BE2C (cell line): ENCODE measurements at regions not wholly inside any gene's neighbourhood (a gene's known extent, or its start where the extent isn't known, plus 50 kb on each side); places are given as distances from the start of the nearest gene placed in this dataset.

ENCODE experiments used
- DNase-seq: peaks from one replicate; pipeline ENCODE4 v3.0.0-alpha.2; 2020
- H3K27me3 ChIP-seq: fragments of 250-450 bp; sonication (Bioruptor Pico); 2 replicates; pipeline ENCODE4 v1.5.1; 2020; ENCODE audit warnings: mild to moderate bottlenecking
- H3K36me3 ChIP-seq: fragments of 250-450 bp; sonication (Bioruptor Pico); 2 replicates; pipeline ENCODE4 v1.5.1; 2020; ENCODE audit warnings: mild to moderate bottlenecking
- H3K4me1 ChIP-seq: fragments of 250-450 bp; sonication (Bioruptor Pico); 2 replicates; pipeline ENCODE4 v1.5.1; 2020
- H3K4me3 ChIP-seq: 2 replicates; pipeline ENCODE4 v1.5.1; 2011; ENCODE audit warnings: low read depth, low read length
- H3K9me3 ChIP-seq: fragments of 250-450 bp; sonication (Bioruptor Pico); 2 replicates; pipeline ENCODE4 v1.5.1; 2020
- CTCF ChIP-seq: IDR thresholded peaks from 2 replicates; pipeline ENCODE4 v1.5.1; 2012; ENCODE audit warnings: mild to moderate bottlenecking, low read depth, low read length

GRCh38 chr10:64089648-64090047 lies 568.4 kb downstream of the REEP3 start:
- Histone ChIP-seq H3K36me3 (no peaks in the 10 kb centered on the region), H3K4me3 (no peak overlapping the region), H3K9me3 (no peaks in the 10 kb centered on the region), H3K27me3 (no peaks in the 10 kb centered on the region), H3K4me1 (no peaks in the 10 kb centered on the region)
- no peak for DNase-seq
- no peak for TF ChIP-seq CTCF

DNA sequence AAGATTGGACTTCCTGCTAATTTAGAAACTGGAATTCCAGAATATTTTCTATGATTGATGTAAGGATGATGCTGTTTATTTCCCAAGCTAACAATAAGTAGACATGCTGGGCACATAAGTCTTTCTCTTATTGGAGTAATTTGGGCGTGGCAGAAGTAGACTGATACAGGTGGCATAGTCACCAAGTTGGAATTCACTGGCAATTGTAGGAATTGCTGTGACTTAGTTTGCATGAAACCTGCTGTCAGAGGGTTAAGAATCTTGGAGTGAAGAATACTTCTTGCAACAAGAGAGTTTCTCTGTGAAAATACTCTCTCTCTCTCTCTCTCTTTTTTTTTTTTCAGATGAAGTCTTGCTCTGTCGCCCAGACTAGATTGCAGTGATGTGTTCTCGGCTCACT lies 569.7 kb downstream of the REEP3 start:
- TF ChIP-seq CTCF, result no peak
- Histone ChIP-seq H3K9me3 (no peaks in the 10 kb centered on the region), H3K4me1 (no peaks in the 10 kb centered on the region)

DNA sequence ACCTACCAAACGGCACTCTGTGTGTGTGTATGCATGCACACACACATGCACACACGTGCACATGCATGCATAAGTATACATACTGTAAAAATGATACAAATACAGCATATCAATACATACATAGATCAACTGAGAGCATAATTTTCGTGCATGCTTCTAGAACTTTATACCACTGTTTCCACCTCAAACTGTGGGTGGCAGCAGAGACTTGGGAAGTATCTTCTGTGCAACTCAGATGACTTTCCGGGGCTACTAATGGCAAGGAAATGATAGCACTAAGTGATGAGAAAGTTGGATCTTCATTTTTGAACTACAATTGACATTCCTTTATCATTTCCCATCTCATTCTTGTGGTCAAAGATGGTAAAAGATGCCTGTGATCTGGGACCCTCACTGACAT lies 570.7 kb downstream of the REEP3 start:
- no peaks in the 10 kb centered on the region for H3K27me3 ChIP-seq
- DNase-seq, result peak; percentile 23
- no peak overlapping the region for H3K4me3 ChIP-seq
- H3K4me1 ChIP-seq, result no peaks in the 10 kb centered on the region
- peak; percentile 59 for TF ChIP-seq CTCF
- no peaks in the 10 kb centered on the region for H3K9me3 ChIP-seq
- no peaks in the 10 kb centered on the region for H3K36me3 ChIP-seq

More for the DNA sequence above, 569.7 kb downstream of the REEP3 start:
- no peaks in the 10 kb centered on the region for H3K27me3 ChIP-seq
- no peak for DNase-seq
- no peak overlapping the region for H3K4me3 ChIP-seq
- H3K36me3 ChIP-seq, result no peaks in the 10 kb centered on the region

GRCh38 chr10:64093304-64093703 lies 572.1 kb downstream of the REEP3 start:
- Histone ChIP-seq H3K27me3 (no peaks in the 10 kb centered on the region), H3K4me1 (no peaks in the 10 kb centered on the region), H3K9me3 (no peaks in the 10 kb centered on the region), H3K4me3 (no peak overlapping the region), H3K36me3 (no peaks in the 10 kb centered on the region)
- no peak for DNase-seq
- no peak for TF ChIP-seq CTCF

DNA sequence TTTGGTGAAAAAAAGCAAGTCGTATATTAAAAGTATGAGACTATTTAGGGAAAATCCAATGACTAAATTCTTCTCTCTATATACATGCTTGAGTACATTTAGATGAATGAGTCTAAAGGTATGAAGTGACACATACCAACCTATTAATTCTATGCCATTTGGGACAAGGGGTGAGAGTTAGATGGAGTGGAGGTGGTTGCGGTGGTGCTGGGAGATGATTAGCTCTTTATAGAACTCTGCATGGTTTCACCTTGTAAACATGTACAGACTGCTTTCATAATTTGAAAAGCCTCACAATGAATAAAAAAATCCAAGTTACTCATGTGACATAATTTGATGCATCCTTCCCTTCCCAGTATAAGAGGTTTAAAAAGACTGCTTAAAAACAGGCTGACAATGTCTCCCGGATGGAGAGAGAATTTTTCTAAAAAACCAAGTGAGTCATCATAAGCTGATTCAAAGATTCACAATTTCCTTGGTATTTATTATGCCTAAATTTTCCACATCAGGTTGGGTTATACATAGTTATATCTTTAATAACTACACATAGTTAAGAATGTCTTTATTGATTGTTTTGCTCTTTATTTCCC lies 572.8 kb downstream of the REEP3 start:
- no peaks in the 10 kb centered on the region for H3K36me3 ChIP-seq
- H3K4me1 ChIP-seq, result no peaks in the 10 kb centered on the region
- no peak for TF ChIP-seq CTCF
- no peaks in the 10 kb centered on the region for H3K27me3 ChIP-seq
- H3K4me3 ChIP-seq, result no peak overlapping the region
- no peak for DNase-seq
- H3K9me3 ChIP-seq, result no peaks in the 10 kb centered on the region

DNA sequence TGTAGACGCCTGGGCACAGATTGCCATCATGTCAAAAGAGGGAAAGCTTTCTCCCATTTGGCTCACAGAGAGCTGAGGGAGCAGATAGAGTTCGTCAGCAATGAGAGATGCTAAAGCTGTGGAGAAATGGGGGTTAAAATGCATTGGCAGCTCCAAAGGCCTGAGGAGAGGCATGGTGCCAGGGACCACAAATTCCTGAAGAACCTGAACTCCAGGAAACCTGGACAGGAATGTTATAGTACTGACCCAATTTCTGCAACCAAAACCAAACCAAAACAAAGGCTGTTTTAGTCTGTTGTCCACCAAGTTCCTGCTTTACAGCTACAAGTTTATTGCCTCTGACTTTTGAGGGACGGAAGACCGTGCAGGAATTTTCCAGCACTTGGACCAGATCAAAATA lies 575.7 kb downstream of the REEP3 start:
- Histone ChIP-seq H3K27me3 (no peaks in the 10 kb centered on the region), H3K36me3 (no peaks in the 10 kb centered on the region), H3K9me3 (no peaks in the 10 kb centered on the region), H3K4me3 (no peak overlapping the region), H3K4me1 (no peaks in the 10 kb centered on the region)
- DNase-seq, result no peak
- no peak for TF ChIP-seq CTCF
